GM21447 (cell line): ENCODE measurements at regions not wholly inside any gene's neighbourhood (a gene's known extent, or its start where the extent isn't known, plus 50 kb on each side); places are given as distances from the start of the nearest gene placed in this dataset.
A peak's percentile ranks its signal among the peaks of the same experiment; 100 is the strongest.

ENCODE experiments used
- ATAC-seq: cut with Tn5 transposase; IDR thresholded peaks from one replicate; pipeline ENCODE4 v1.9.1; 2021; ENCODE audit not compliant: unreplicated experiment

GRCh38 chr10:123568751-123569150 is 97.4 kb upstream of the GPR26 start:
- no peak for ATAC-seq

GRCh38 chr10:123569436-123570035 is 96.6 kb upstream of the GPR26 start:
- ATAC-seq = no peak

GRCh38 chr10:123570051-123570897 is 95.9 kb upstream of the GPR26 start:
- no peak for ATAC-seq

- no peak for ATAC-seq
Observed at GRCh38 chr10:123570898-123571515, 95.1 kb upstream of the GPR26 start.

GRCh38 chr10:123571978-123572377 is 94.2 kb upstream of the GPR26 start:
- ATAC-seq = no peak

GRCh38 chr10:123573236-123574108 is 92.7 kb upstream of the GPR26 start:
- ATAC-seq = no peak

GRCh38 chr10:123574109-123574698 is 92.0 kb upstream of the GPR26 start:
- ATAC-seq = no peak

- ATAC-seq = no peak
Observed at GRCh38 chr10:123575105-123575504, 91.0 kb upstream of the GPR26 start.

GRCh38 chr10:123576706-123577105 is 89.4 kb upstream of the GPR26 start:
- no peak for ATAC-seq

- ATAC-seq = no peak
Observed at GRCh38 chr10:123577921-123578461, 88.2 kb upstream of the GPR26 start.

- ATAC-seq = no peak
Observed at GRCh38 chr10:123578721-123579120, 87.4 kb upstream of the GPR26 start.

- ATAC-seq = no peak
Observed at GRCh38 chr10:123579675-123580074, 86.5 kb upstream of the GPR26 start.

- ATAC-seq = no peak
Observed at GRCh38 chr10:123580426-123580825, 85.7 kb upstream of the GPR26 start.

- no peak for ATAC-seq
Observed at GRCh38 chr10:123581656-123582055, 84.5 kb upstream of the GPR26 start.

- peak; percentile 57 for ATAC-seq
Observed at GRCh38 chr10:123582084-123582989, 83.8 kb upstream of the GPR26 start.

- ATAC-seq = no peak
Observed at GRCh38 chr10:123583639-123584418, 82.3 kb upstream of the GPR26 start.

- no peak for ATAC-seq
Observed at GRCh38 chr10:123584419-123584775, 81.8 kb upstream of the GPR26 start.

GRCh38 chr10:123585477-123586445 is 80.4 kb upstream of the GPR26 start:
- no peak for ATAC-seq
